NT2/D1 (cell line): ENCODE measurements at regions not wholly inside any gene's neighbourhood (a gene's known extent, or its start where the extent isn't known, plus 50 kb on each side); places are given as distances from the start of the nearest gene placed in this dataset.

Source experiments
- SUZ12 ChIP-seq: IDR thresholded peaks from 2 replicates; pipeline ENCODE4 v1.6.1; 2011; ENCODE audit not compliant: insufficient read length, insufficient read depth; ENCODE audit errors: extremely low read depth
- YY1 ChIP-seq: IDR thresholded peaks from 2 replicates; pipeline ENCODE4 v1.6.1; 2011; ENCODE audit not compliant: insufficient read length, insufficient read depth

DNA sequence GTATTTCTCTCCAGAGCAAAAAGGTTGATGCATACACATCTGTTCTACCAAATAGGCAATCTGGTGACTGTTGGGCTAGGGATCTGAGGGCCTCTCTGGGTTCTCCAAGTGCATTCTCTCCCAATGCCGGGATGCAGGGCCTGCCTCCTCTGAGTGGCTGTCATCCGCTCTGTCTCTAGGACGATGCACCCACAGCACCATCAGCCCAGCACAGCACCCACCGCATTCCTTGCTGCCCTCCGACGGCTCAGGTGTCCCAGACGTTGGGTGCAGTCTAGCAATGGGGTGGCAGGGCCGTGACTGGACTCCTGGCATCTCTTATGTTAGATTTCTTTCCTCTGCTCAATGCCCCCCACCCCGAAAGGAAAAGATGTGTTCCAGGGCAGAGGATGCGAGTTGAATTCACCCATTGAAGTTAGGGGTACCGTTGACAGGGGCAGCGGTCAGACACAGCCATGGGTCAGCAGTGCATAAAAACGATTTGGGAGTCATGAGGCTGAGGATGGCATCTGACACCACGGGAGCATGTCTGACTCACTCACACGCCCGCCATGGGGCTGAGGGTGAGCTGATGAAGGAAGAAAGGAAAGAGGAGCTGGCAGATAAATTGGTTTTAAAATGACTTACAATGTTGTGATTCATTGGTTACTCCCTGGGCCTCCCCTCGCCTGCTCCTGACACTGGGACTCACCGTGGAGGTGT lies 93.2 kb upstream of the C14orf180 start:
- no peak for TF ChIP-seq SUZ12
- no peak for TF ChIP-seq YY1
